CD4-positive, alpha-beta T cell treated with Interleukin-6 at 100 ng/mL for 8 hours (primary cell): ENCODE measurements at regions not wholly inside any gene's neighbourhood (a gene's known extent, or its start where the extent isn't known, plus 50 kb on each side); places are given as distances from the start of the nearest gene placed in this dataset.

ENCODE experiments used
- DNase-seq: peaks from one replicate; pipeline ENCODE4 v3.0.0-alpha.2; 2020; ENCODE audit warnings: mixed read lengths, low spot score

- no peak for DNase-seq
Measured at GRCh38 chr6:111958534-111958933, 85.3 kb upstream of the FYN start.

GRCh38 chr6:111959766-111960165, 86.5 kb upstream of the FYN start:
- no peak for DNase-seq

- DNase-seq: no peak
Measured at GRCh38 chr6:111967131-111967530, 86.8 kb upstream of the CCN6 start.

- no peak for DNase-seq
Measured at GRCh38 chr6:111970426-111970825, 83.5 kb upstream of the CCN6 start.

- no peak for DNase-seq
Measured at GRCh38 chr6:111971181-111971841, 82.6 kb upstream of the CCN6 start.

- no peak for DNase-seq
Measured at GRCh38 chr6:111971866-111972532, 81.9 kb upstream of the CCN6 start.

GRCh38 chr6:111972745-111973117, 81.2 kb upstream of the CCN6 start:
- DNase-seq: no peak

- peak; percentile 78 for DNase-seq
Measured at GRCh38 chr6:111973118-111973761, 80.7 kb upstream of the CCN6 start.

- no peak for DNase-seq
Measured at GRCh38 chr6:111973927-111974639, 79.8 kb upstream of the CCN6 start.

GRCh38 chr6:111975466-111975865, 78.4 kb upstream of the CCN6 start:
- DNase-seq: no peak

GRCh38 chr6:111976139-111976538, 77.8 kb upstream of the CCN6 start:
- no peak for DNase-seq

- no peak for DNase-seq
Measured at GRCh38 chr6:111978532-111979149, 75.3 kb upstream of the CCN6 start.

- no peak for DNase-seq
Measured at GRCh38 chr6:111979633-111980032, 74.3 kb upstream of the CCN6 start.

GRCh38 chr6:111980143-111980542, 73.8 kb upstream of the CCN6 start:
- no peak for DNase-seq

- no peak for DNase-seq
Measured at GRCh38 chr6:111980971-111981840, 72.7 kb upstream of the CCN6 start.

GRCh38 chr6:111982681-111983080, 71.2 kb upstream of the CCN6 start:
- peak; percentile 31 for DNase-seq

- DNase-seq: no peak
Measured at GRCh38 chr6:111983193-111983592, 70.7 kb upstream of the CCN6 start.

- no peak for DNase-seq
Measured at GRCh38 chr6:111984081-111984480, 69.8 kb upstream of the CCN6 start.

- DNase-seq: no peak
Measured at GRCh38 chr6:111984516-111985201, 69.2 kb upstream of the CCN6 start.

- peak; percentile 71 for DNase-seq
Measured at GRCh38 chr6:111985202-111985731, 68.6 kb upstream of the CCN6 start.
